IMR-90 (cell line): ENCODE measurements at regions not wholly inside any gene's neighbourhood (a gene's known extent, or its start where the extent isn't known, plus 50 kb on each side); places are given as distances from the start of the nearest gene placed in this dataset.
"Not testable (repeated sequence)": the region's sequence is repeated elsewhere in the genome, so short reads cannot be mapped to it uniquely, and the experiment has no call there.

Experiments used
- CHD1 ChIP-seq: IDR thresholded peaks from 2 replicates; pipeline ENCODE4 v1.6.1; 2012; ENCODE audit warnings: low read depth, low read length, improper control_type of control experiment
- CTCF ChIP-seq: conservative IDR thresholded peaks from 2 replicates; pipeline ENCODE4 v1.5.1; 2012; ENCODE audit warnings: mild to moderate bottlenecking, low read depth, low read length, improper control_type of control experiment
- FOS ChIP-seq: fragments of 150-350 bp; IDR thresholded peaks from 2 replicates; pipeline ENCODE4 v1.6.1; 2016; ENCODE audit warnings: low read depth, low read length
- MAFK ChIP-seq: IDR thresholded peaks from 2 replicates; pipeline ENCODE4 v1.6.1; 2012; ENCODE audit warnings: low read depth, low read length, improper control_type of control experiment
- MXI1 ChIP-seq: IDR thresholded peaks from 2 replicates; pipeline ENCODE4 v1.6.1; 2012; ENCODE audit warnings: low read depth, mild to moderate bottlenecking, low read length, moderate library complexity, borderline replicate concordance
- POLR2A ChIP-seq: IDR thresholded peaks from 2 replicates; pipeline ENCODE4 v1.6.1; 2012; ENCODE audit warnings: mild to moderate bottlenecking, low read depth, low read length
- RAD21 ChIP-seq: IDR thresholded peaks from 2 replicates; pipeline ENCODE4 v1.6.1; 2012; ENCODE audit warnings: low read length, improper control_type of control experiment
- USF2 ChIP-seq: fragments of 150-350 bp; IDR thresholded peaks from 2 replicates; pipeline ENCODE4 v1.6.1; 2017; ENCODE audit warnings: mild to moderate bottlenecking, antibody characterized with exemption, low read length, low read depth

GRCh38 chr2:35478121-35478520, 877.5 kb upstream of the CRIM1 start:
- TF ChIP-seq CTCF, FOS, RAD21, CHD1, POLR2A, USF2, MXI1, MAFK: not testable (repeated sequence)
